C1 segment of cervical spinal cord (tissue), 14 donors: ENCODE measurements at regions not wholly inside any gene's neighbourhood (a gene's known extent, or its start where the extent isn't known, plus 50 kb on each side); places are given as distances from the start of the nearest gene placed in this dataset.
"Not testable (repeated sequence)": the region's sequence is repeated elsewhere in the genome, so short reads cannot be mapped to it uniquely, and the experiment has no call there.

Experiments used
- DNase-seq, 14 donors: peaks; one replicate each; lab custom pipeline; 2025; lab: John Stamatoyannopoulos, UW

- DNase-seq = no peak
Observed at GRCh38 chr6:120498711-120499110, 835.6 kb downstream of the TBC1D32 start.

DNA sequence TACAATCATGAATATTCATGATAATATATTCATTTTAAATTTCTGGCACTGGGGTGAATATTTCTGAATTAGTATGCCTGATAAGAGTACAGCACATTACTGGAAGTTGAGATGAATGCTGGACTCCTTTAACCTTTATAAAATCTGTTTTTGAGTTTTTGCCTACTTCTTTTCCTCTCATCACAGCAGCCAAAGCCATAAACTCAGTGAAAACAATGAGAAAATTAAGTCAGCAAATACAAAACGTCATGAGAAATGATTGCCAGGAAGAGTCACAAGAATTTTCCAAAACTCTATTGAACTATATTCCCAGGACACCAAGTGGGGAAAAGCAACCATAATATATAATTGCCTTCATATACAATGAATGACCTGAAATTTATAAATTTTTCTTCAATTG, 837.6 kb downstream of the TBC1D32 start:
- DNase-seq = no peak

DNA sequence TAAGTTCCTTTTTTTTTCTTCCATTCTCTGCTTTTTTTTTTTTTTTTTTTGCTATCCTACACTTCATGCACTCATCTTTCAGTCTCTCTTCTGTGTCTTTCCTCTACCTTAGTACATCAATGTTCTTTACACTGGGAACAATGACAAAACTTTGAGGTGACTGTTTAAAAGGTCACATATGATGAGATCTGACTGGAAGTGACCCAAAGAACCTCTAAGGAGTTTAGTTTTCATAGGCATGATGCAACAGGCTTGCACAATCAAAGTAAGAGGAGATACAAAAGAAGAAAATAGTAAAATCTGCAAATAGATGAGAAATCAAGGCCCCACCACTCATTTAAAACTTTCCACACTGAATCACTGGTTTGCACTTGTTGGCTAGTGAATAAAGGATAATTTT, 840.8 kb downstream of the TBC1D32 start:
- no peak for DNase-seq

DNA sequence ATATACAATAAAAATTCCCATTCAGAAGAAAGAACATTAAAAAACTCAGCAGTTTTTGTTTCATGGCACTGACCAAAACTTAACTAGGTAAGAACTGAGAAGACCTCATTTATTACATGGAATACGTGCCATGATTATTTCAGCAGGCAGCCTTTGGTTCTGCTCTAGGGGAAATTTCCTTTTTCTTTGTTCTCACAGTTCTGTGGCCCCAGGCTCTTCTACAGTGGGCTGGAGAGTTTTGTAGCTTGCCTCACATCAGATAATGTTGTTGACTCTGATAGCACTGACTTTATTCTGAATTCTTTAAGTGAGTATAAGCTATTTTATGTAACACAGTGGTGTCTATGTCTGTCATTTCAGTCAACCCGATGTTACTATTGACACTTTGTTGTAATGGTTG, 844.3 kb downstream of the TBC1D32 start:
- DNase-seq = no peak

DNA sequence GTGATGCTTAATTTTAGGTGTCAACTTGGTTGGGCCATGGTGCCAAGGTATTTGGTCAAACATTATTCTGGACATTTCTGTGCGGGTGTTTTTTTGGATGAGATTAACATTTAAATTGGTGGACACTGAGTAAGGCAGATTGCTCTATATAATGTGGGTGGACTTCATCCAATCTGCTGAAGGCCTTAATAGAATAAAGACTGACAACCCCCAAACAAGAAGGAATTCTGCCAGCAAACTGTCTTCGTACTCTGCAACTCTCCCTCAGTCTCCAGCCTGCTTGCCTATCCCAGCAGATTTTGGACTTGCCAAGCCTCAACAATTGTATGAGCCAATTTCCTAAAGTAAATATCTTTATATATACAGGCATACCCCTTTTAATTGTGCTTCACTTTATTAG, 850.1 kb downstream of the TBC1D32 start:
- no peak for DNase-seq

GRCh38 chr6:120478650-120479049, 855.6 kb downstream of the TBC1D32 start:
- no peak for DNase-seq

DNA sequence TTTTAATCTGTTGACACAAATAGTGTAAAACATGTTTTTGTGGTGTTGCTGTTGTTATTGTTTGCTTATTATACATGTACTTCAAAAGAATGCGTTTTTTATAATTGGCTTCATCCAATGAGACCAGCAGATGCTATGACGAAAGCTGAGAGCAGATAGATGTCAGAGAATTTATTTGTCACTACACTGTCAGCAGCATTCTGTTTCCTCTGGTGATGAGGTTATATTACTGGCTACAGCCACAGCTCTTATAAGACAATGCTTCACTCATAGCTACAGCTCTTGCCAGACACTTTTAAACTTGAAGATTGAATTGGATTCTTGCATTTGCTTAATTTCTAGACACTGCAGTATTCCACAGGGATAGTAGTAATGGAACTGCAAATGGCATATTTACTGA, 860.5 kb downstream of the TBC1D32 start:
- DNase-seq = no peak

GRCh38 chr6:120468486-120468885, 865.8 kb downstream of the TBC1D32 start:
- DNase-seq = no peak

GRCh38 chr6:120451508-120451907, 882.8 kb downstream of the TBC1D32 start:
- no peak for DNase-seq

- no peak for DNase-seq
Observed at GRCh38 chr6:120447605-120448004, 886.7 kb downstream of the TBC1D32 start.

- not testable (repeated sequence) for DNase-seq
Observed at GRCh38 chr6:120432840-120433239, 901.4 kb downstream of the TBC1D32 start.

- no peak for DNase-seq
Observed at GRCh38 chr6:120431841-120432240, 902.4 kb downstream of the TBC1D32 start.

DNA sequence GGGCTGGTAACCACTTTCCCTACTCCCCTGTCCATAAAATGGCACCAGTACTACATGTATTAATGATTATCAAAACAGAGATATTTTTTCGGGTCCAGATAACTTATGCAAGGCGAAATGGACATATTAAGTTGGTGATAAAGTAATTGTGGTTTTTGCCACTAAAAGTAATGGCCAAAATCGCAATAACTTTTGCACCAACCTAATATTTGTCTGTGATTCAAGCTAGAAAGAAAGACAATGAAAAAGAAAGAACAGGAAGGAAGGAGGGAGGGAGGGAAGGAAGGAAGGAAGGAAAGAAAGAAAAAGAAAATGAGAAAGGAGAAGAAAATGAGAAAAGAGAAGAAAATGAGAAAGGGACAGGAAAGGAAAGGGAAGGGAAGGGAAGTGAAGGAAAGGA, 922.9 kb downstream of the TBC1D32 start:
- DNase-seq = no peak

DNA sequence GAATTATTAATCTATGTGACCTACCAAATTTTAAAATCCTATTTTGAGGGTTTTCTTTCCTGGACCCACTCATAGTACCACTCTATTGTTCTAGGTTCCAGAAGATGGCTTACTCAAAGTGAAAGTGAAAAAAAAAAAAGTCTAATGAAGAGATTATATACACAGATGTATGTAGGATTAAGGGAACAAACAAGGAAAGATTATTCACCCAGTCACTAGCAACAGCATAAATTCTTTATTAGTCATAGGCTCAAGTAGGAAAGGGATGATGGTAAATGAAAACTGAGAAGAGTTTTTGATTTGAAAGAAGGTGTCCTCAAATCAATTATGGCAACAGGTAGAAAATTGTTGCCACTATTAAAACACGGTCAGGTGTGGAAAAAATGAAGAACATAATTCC, 923.7 kb downstream of the TBC1D32 start:
- DNase-seq = no peak

- DNase-seq = no peak
Observed at GRCh38 chr6:120407696-120408095, 926.6 kb downstream of the TBC1D32 start.

DNA sequence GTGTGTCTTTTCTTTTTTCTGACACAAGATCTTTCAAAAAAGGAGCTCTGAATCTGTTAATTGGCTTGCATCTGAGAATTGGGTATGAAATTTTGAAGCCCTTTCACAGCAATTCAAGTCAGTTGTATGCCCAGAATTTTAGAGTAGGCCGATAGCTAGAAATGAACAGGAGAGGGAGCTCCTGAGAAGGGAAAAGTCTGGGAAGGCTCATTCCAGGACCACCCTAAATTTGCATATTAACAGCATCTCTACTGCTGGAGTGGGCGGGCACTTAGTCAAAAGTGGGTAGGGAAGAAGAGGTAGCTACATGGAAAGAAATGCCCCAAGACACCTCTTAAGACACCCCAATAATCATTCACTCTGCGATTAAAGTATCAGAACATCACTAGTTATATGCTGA, 928.3 kb downstream of the TBC1D32 start:
- DNase-seq = no peak

- DNase-seq = no peak
Observed at GRCh38 chr6:120395784-120396183, 938.5 kb downstream of the TBC1D32 start.

GRCh38 chr6:120395330-120395729, 939.0 kb downstream of the TBC1D32 start:
- DNase-seq = no peak

GRCh38 chr6:120392941-120393340, 941.3 kb downstream of the TBC1D32 start:
- DNase-seq = no peak

GRCh38 chr6:120384671-120385070, 949.6 kb downstream of the TBC1D32 start:
- DNase-seq = no peak

- no peak for DNase-seq
Observed at GRCh38 chr6:120383681-120384080, 950.6 kb downstream of the TBC1D32 start.

DNA sequence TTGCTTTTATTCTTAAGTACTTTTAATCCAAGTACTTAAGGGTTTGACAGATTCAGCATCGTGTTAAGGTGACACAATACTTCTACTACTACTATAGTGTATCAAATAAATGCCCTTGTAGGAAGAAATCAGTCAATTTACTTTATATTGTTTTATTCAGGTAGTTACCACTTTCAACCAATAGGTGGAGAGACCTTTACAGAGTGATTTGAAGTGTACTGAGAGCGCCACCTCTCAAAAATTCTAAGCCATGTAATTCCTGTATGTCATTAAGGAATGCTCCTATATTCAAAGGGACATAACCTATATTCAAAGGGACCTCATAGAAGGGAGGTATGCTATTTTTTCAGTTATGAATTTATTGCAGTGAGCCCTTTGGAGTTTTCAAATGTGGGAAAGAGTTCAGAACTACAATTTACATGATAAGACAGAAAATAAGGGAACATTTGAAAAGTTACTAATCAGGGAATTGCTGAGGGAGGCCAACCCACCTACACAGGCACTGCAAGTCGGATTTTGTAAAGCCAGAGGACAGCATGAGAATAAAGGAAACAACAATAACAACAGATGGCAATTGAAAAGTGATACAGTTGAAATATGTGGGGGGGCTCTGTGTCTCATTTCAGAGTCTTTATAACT, 955.6 kb downstream of the TBC1D32 start:
- no peak for DNase-seq

DNA sequence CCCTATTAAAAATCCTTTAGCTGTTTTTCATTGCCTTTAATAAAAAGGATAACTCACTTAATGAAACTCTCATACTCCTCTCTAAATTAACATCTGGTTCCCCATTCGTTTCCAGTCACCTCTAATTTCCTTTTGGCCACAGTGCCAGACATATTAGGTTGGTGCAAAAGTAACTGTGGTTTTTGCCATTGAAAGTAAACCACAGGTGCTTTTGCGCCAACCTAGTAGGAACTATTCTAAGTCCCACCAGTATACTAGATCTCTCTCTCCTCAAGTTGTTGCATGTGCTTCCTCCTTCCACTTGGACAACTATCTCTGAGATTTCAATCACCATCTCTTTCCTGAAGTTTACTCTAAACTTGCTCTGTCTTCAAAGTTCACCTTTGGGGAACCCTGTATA, 961.1 kb downstream of the TBC1D32 start:
- DNase-seq = no peak

GRCh38 chr6:120363429-120363828, 970.9 kb downstream of the TBC1D32 start:
- DNase-seq = no peak
